ENCODE measurements at regions not wholly inside any gene's neighbourhood (a gene's known extent, or its start where the extent isn't known, plus 50 kb on each side); places are given as distances from the start of the nearest gene placed in this dataset.

DNA sequence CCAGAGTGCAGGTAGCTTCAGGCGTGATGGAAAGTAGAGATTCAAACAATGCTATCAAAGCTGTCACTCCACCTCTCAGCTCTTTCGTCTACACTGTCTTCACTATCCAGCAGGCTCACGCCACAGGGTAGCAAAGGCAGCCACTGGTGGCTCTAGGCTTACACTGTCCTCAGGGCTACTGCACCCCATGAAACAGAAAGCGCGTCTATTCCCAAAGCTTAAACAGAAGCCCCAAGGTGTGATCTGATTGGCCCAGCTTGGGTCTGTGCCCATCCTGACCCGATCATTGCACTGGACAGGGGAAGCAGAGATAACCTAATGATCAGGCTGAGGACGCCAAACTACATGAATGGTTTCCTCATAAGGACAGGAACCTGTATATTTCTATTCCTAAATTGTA lies 100.1 kb downstream of the PDCL3 start:
- DNase-seq: no peak

DNA sequence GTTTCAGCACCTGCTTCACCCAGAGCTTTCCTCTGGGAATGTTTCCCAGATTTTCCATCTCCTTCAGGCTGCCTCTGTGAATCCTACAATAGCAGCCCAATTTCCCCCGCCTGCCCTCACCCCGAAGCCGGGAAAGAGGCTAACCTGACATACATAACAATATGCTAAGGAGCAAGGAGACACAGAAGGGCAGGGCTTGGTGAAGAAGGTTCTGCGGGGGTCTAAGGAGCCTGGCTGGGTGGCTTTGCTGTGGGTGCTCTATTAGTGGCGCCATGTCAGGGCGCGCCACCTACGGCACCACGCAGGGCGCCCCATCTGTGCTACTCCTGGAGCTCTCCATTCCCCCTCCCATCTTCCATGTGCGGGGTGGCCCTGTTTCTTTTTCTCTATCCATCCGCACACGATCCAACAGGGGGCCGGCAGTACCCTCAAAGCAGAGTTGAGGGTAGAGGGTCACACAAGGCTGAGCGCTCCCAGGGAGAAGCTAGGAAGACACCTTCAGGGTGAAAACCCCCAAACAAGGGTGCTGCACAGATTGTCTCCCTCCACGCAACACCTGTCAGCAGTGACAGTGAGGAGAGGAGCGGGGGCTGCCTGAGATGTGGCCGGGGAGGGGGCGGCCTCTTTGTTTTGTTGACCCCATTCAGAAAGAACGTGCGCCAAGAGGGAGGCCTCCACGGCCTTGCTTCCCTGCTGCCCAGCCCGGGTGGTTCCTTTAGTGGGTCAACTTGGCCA lies 101.4 kb downstream of the PDCL3 start:
- DNase-seq: no peak

DNA sequence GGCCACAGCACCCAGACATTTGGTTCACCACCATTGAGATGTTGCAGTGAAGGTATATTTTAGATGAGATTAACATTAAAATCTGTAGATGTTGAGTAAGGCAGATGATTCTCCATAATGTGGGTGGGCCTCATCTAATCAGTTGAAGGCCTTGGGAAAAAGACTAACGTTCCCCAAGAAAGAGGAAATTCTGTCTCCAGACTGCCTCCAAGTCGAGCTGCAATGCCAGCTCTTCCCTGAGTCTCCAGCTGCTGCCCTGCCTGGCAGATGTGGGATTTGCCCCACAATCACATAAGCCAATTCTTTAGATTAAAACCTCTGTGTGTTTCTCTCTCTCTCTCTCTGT lies 101.9 kb downstream of the PDCL3 start:
- no peak for DNase-seq

DNA sequence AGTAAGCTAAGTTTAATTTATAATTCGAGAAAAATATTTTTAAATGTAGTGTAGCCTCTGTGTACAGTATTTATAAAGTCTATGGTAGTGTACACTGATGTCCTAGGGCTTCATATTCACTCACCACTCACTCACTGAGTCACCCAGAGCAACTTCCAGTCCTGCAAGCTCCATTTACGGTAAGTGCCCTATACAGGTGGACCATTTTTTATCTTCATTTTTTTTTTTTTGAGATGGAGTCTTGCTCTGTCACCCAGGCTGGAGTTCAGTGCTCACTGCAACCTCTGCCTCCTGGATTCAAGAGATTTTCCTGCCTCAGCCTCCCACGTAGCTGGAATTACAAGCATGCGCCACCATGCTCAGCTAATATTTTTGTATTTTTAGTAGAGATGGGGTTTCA lies 104.2 kb downstream of the PDCL3 start:
- DNase-seq: no peak

DNA sequence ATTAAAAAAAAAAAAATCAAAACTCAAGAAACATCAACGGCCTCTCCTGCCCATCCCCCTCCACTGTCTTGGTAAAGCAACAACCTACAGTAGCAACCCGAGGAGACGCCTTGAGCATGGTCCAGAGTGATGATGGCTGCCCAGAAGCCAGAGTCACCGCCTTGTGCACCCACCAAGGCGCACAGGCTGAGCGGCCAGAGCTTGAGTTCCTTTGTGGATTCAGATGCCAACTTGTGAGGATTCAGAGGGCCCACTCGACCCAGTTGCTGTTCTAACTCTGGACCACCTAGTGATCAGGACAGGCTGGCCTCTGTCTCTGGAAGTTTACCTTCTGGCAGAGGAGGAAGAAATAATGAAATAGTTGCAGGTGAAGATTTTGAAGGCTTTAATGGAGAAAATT lies 105.0 kb downstream of the PDCL3 start:
- DNase-seq: no peak

DNA sequence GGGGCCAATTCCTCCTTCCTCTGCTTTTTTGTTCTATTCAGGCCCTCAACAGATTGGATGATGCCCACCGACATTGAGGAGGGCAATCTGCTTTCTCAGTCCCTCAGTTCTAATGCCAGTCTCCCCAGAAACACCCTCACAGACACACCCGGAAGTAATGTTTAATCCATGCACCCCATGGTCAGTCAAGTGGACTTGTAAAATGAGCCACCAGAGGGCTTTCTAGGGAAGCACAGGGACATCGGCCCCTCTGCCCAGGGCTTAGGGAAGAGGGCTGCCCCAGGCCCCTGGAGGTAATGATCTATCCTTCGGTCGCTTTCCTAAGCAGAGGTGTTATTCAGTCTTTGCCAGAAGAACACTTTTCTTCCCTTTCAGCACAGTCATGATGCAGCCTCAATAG lies 107.4 kb downstream of the PDCL3 start:
- no peak for DNase-seq

DNA sequence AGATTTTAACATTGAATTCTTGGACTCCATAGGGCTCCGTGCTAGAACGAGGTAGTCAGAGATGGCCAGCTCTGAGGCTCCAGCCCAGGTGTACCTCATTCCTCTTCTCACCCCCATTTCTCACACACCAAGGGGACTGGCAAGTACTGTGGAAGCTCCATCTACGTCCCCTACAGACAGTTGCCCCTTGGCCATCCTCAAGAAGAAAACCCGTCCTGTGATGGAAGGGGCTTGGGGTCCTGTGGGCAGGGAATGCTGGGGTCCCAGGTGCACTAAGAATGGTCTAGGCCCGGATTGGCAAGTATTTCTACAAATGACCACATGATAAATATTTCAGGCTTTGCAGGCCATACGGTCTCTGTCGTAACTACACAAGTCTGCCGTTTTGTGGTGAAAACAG lies 110.3 kb downstream of the PDCL3 start:
- no peak for DNase-seq

DNA sequence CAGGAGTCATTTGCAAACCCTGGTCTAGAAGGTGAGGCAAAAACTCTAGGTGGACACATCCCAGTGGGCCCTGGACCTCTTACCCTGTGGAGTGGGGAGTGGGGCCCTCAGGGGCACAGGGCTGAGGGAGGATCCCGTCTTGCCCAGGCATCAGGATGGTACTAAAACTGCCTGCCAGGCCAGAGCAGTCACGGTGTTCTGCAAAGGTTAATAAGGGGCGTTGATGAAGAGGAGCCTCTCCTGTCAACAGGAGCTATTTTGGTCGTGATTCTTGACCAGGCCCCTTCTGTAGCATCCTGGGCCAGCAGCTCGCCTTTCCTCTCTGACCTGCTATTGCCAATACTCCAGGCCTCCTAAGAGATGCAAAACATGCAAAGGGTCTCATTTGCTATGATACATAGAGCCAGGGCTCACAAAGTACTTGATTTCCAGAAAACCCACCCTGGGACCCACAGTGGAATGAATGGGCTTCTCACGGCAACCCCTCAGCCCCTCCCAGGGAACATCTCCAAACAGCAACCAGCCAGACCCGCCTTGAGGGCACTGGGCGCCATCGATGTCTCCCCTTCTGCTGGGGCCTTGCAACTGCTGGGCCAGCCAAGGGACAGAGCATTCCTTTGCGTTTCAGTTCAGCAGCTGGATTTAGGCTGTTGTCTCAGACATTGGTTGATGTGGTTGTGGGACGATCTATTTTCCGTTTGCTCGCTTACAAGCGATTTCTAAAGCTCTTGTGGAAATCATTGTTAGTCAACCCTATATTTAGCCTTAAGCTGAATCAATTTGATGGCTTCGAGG lies 111.1 kb downstream of the PDCL3 start:
- DNase-seq: no peak

DNA sequence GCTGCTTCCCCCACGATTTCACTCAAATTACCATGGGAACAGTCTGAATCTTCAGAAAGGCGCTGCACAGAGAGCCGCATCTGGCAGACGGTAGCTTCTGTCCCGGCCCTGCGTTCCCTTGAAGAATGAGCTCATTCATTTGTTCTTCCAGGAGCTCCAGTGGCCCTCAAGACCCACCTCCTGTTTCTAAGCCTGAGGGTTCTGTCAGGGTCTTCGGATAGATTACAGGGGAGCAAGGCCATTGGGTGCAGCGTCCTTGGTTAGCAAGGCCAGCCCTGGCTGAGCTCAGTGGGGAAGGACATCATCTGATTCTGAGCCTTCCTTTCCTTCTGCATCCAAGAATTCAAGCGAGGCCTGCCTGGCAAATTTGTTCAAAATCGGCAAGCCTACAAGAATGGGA lies 111.9 kb downstream of the PDCL3 start:
- DNase-seq: no peak

DNA sequence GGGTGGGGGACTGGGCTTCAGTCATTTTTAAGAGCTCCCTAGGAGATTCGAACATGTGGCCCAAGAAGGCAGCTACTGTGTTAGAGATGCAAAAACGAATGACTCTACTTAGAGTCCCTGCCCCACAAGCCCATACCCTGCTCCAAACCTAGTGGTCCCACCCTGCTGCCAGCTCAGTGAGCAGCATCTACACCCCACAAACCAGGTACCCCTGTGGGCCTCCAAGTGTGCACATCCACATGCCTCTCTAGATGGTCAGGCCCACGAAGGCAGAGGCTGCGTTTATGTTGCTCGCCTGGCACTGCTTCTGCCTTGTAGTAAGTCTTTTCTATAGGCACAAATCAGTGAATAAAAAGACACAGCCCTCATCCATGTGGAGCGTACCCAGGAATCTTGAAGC lies 112.6 kb downstream of the PDCL3 start:
- DNase-seq: no peak

DNA sequence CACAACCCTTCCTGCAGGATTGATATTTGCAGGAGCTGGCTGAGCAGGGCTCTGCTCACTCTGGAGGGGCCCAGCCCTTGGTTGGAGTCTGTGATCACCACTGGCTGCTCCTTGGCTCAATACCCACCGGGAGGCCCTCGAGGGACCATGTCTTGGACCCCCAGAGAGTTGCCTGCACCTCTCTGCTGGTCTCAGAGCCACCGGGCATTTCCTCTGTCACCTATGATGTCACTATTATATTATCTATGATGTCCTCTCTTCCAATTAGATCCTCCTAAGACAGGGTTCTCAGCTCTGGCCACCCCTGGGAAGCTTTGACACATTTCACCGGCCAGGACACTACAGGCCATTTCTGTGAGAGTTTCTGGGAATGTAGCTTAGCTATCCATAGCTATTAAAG lies 113.1 kb downstream of the PDCL3 start:
- DNase-seq: no peak

DNA sequence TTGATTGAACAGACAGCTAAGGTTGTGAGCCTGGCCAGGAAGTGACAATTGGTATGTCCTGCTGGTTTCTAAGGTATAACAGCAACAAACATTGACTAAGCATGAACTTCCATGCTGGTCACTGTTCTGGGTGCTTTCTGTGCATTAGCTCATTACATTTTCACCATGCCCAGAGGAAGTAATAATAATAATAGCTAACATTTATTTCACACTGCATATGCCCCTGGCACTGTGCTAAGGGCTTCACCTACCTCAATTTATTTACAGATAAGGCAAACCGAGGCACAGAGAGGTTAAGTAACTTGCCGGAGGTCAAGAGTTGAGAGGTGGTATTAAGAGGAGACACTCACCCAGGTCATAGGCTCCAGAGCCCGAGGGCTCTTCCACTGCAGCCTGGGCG lies 113.6 kb downstream of the PDCL3 start:
- no peak for DNase-seq

DNA sequence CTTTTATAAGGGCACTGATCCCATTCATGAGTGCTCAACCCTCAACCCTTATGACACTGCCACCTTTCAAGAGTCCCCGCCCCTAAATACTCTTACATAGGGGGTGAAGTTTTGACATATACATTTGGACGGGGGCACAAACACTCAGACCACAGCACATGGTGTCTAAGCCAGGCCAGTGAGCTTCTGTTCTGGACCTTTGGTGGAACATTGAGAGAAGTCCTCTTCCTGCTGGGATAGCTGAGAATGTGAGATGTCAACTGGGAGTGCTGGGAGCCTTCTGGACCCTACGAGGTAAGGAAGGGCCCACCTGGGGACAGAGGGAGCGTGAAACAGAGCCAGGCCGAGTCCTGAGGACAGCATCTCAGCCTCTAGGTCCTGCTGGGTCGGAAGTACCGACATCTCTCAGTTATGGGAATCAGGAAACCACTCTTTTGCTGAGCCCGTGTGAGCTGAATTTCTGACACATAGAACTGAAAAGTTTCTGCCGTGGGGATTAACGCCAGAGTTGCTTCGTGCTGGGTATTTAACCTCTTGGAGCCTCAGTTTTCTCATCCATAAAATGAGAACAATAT lies 114.9 kb downstream of the PDCL3 start:
- DNase-seq: no peak

DNA sequence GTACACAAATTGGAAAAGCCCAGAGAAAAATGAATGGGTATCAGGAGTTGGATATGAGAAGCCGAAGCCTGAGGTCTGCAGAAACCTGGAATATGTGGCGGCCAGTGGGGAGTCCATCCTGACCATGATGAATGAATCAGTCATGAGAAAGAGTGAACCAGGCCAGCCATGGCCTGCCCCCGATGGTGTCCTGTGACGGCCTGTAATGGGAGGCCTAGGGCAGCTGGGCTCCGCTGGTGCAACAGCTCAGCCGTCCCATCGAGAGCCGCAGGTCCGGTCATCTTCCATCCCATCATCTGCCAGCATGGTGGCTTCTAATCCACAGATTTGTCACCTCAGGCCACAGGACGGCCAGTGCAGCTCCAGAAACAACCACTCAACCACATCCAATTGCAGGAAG lies 116.4 kb downstream of the PDCL3 start:
- DNase-seq: no peak

DNA sequence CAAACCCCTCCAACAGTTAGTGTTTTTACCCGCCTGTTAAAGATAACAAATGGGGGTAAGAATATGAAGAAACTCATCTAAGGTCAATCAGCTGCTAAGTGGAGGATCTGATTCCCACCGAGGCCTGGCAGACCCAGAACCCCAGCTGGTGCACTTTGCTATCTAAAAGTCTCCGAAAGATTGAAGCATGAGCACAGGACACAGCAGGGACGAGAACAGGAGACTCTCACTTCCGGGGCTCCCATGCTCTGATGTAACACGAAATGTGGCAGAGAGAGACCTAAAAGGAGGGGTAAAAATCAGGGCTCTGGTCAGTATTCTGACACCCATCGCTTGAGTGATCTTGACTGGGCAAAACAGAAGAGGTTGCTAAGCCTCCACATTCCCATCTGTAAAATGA lies 119.7 kb downstream of the PDCL3 start:
- no peak for DNase-seq

DNA sequence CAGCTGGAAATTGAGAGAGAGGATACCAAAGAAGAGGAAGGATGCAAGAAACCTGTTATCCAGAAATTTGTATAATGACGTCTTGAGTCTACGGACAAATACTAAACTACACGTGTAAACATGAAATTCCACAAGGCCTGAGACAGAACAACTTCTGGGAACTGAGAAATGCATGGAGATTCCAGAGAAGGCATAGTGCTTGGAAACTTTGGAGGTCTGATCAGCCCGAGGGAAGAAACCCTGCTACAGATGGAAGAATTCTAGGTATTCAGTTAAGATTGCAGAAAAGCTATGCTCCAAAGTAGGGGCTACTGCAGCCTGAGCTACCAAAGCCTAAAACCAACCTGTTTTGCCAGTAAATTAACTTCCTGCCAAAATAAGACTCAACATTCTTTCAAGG lies 120.4 kb downstream of the PDCL3 start:
- no peak for DNase-seq

DNA sequence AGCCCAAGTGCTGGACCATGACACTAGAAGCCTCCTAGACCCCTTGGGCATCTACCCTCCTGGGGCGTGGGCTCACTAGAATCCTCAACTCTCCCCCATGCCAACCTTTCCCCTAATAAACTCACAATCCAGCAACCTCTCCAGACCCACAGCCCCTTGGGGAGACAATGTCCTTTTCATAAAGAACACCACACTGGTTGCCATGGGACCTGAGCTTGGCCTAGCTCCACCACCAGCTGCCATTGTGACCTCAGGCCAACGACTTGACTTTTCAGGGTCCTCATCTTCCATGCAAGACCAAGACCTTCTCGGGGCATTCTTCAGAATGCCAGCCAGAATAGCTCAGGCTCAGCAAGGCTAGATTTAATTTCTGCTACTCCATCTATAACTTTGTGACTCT lies 128.1 kb upstream of the NPAS2 start:
- no peak for DNase-seq

DNA sequence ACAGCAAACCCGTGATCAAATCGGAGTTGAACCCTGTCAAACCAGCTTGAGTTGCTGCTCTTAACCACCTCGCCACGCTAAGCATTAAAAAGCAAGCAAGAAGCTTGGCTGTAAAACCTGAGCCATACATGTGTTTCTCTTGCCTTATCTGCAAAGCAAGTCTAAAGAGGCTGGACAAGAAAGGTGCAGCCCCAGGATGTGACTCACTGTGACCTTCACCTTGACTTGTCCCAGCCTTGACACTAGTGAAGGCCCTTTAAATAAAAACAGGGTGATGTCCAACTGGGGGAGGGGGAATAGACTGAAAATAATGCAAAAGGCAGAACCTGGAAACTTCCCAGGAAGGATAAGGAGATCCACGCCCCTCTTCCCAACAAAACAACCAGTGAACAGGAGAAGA lies 127.6 kb upstream of the NPAS2 start:
- no peak for DNase-seq

DNA sequence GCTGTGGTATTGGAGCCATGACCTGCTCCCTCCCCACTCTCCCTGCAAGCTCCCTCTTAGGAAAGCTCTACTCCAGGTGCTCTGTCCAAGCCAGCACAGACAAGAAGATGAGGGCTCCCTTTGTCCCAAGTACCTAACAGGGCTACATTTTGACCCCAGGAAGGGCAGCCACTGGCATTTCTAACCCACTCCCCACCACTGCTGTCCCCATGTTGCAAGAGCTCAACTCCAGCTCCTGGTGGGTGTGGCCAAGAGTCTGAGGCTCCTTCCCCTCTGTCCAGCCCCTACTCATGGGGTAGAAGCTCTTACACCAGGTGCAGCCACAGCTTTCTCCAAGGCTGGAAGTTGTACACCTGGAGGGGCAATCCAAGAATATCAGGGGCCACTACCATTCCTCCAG lies 127.0 kb upstream of the NPAS2 start:
- DNase-seq: no peak

DNA sequence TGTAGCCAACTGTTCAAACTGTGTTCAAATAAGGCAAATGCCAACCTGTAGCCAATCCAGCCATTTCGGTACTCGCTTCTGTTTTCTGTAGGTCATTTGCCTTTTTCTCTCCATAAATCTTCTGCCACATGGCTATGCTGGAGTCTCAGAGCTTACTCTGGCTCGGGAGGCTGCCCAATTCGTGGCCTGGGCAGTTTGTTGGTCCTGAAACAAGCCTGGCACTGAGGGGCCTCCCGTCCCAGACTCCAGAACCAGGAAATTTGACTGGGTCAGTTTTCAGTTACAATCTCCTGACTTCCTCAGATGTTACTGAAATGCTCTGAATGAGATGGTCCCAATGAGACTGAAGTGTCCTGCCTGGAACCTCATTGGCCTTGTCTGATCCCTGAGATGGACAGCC lies 120.8 kb upstream of the NPAS2 start:
- DNase-seq: no peak

DNA sequence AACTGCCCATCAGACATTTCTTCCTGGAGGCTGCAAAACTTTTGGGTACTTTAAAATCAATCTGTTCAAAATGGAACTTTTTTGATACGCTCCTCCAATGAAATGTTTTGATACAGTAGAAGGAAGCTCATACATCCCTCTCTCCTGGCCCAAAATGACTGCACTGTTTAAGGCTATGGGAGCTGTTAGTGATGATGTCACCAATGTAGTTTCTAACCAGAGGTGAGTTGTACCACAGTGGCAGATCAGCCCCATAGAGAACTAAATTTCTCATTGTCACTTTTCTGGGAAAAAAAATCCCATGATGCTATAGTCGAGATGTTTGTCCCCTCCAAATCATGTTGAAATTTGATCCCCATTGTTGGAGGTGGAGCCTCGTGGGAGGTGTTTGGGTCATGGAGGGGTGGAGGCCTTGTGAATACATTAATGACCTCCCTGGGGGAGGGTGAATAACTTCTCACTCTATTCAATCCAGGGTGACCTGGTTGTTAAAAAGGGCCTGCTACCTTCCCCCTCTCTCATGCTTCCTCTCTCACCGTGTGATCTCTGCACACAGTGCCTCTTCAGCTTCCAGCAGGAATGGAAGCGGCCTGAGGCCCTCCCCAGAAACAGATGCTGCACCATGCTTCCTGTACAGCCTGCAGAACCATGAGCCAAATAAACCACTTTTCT lies 117.4 kb upstream of the NPAS2 start:
- no peak for DNase-seq

DNA sequence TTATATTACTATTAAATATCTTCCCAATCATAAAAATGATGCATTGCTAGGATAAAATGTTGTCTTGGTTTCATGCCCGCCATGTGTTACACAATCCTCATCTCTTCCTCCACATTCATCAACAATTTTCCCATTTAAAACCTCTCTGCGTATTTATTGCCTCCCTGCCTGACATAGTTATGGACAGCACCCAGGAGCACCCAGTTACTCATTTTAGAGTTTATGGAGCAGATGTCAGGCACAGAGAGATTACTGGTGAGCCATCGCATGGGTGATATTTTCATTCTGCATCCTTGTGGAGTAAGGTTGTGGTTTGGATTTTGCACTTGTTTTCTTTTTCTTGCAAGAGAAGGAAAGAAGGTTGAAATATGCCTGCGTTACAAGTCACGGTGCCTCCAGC lies 116.7 kb upstream of the NPAS2 start:
- no peak for DNase-seq

DNA sequence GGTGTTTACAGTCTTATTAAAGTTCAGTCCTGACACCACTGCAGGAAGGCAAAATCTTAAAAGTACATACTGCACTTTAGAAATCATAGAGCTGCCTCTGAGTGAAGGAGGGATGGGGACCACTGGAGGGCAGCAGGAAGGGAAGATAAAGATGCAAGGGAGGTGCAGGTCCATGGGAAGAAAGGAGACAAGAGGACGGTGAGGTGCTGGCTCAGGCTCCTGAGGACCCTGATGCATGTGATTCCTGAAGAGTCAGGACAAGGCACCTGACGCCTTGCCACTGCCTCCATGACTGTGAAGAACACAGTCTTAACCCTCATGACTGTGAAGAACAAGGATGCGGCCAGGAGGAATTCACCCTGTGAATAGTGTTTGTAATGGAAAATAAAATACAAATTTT lies 116.2 kb upstream of the NPAS2 start:
- DNase-seq: no peak

DNA sequence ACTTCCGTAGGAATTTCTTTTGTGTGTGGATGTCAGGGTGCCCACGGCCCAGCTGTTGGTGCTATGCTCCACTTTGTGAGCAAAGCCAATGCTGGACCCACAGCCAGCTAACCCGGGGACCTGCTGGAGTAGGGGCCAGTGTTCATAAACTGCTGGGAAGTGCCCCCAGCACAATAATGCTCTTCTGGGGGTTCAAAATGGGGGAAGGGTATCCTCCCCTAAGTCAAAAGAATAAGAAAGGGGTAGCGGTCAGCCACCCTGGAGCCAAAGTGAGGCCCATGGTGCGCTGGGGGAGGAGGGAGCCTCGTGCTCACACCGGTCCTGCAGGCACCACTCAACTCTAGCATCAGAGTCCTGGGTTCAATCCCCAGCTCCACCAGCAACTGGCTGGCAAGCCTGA lies 115.8 kb upstream of the NPAS2 start:
- DNase-seq: no peak
